IMR-90 (cell line): ENCODE measurements at regions not wholly inside any gene's neighbourhood (a gene's known extent, or its start where the extent isn't known, plus 50 kb on each side); places are given as distances from the start of the nearest gene placed in this dataset.

Experiments
- ATAC-seq: fragments of 200-7000 bp; cut with Tn5 transposase; 2 replicates; pipeline ENCODE4 v1.9.1; 2020; ENCODE audit warnings: low read depth, mild to moderate bottlenecking, moderate library complexity
- BruUV-seq: library from RNA; stranded (reverse); fragments of 400-500 nt; replicated peaks from 2 replicates; lab custom pipeline; 2021; lab: Mats Ljungman, UMichigan
- CTCF ChIA-PET: fragments of 300-600 bp; formaldehyde crosslinking; extraction: SDS; loops from one replicate; lab custom pipeline; 2021; ENCODE audit warnings: antibody characterized with exemption; lab: Yijun Ruan, JAX
- POLR2A ChIA-PET: fragments of 300-600 bp; sonication (Branson Sonifier 250); formaldehyde crosslinking; loops from one replicate; lab custom pipeline; 2022; ENCODE audit warnings: antibody characterized with exemption; ENCODE audit not compliant: unreplicated experiment; lab: Charles Lee
- DNase-seq: peaks from one replicate; pipeline ENCODE4 v3.0.0; 2013
- H2AFZ ChIP-seq: replicated peaks from 2 replicates; pipeline ENCODE3; 2013; ENCODE audit warnings: low read length, mild to moderate bottlenecking; ENCODE audit not compliant: poor library complexity
- H2AK5ac ChIP-seq: 2 replicates; pipeline ENCODE4 v1.6.1; 2013; ENCODE audit warnings: low read depth, low read length, inconsistent platforms
- H2AK9ac ChIP-seq: replicated peaks from 2 replicates; pipeline ENCODE3; 2013; ENCODE audit warnings: mild to moderate bottlenecking, low read depth, low read length, moderate library complexity; ENCODE audit not compliant: poor library complexity
- H2BK120ac ChIP-seq: 2 replicates; pipeline ENCODE4 v1.6.1; 2013; ENCODE audit warnings: low read depth, low read length, inconsistent platforms
- H2BK15ac ChIP-seq: 3 replicates; pipeline ENCODE4 v1.6.1; 2013; ENCODE audit warnings: low read depth, low read length, inconsistent platforms
- H2BK20ac ChIP-seq: 2 replicates; pipeline ENCODE4 v1.6.1; 2013; ENCODE audit warnings: low read depth, mild to moderate bottlenecking, inconsistent platforms, low read length, moderate library complexity
- H2BK5ac ChIP-seq: 2 replicates; pipeline ENCODE4 v1.6.1; 2013; ENCODE audit warnings: mild to moderate bottlenecking, low read depth, low read length, inconsistent platforms; ENCODE audit not compliant: poor library complexity, severe bottlenecking
- H3K14ac ChIP-seq: replicated peaks from 2 replicates; pipeline ENCODE4 v1.6.1; 2013; ENCODE audit warnings: low read depth, low read length, inconsistent platforms
- H3K18ac ChIP-seq: 2 replicates; pipeline ENCODE4 v1.6.1; 2013; ENCODE audit warnings: low read depth, low read length, control low read depth
- H3K23ac ChIP-seq: 2 replicates; pipeline ENCODE4 v1.6.1; 2013; ENCODE audit warnings: low read depth, low read length, inconsistent platforms
- H3K27ac ChIP-seq: 2 replicates; pipeline ENCODE4 v1.5.1; 2013; ENCODE audit warnings: mild to moderate bottlenecking, control low read depth, low read length; ENCODE audit not compliant: insufficient read depth
- H3K27me3 ChIP-seq: 2 replicates; pipeline ENCODE4 v1.6.1; 2013; ENCODE audit warnings: low read length; ENCODE audit not compliant: control insufficient read depth, insufficient read depth
- H3K36me3 ChIP-seq: 2 replicates; pipeline ENCODE4 v1.6.1; 2013; ENCODE audit warnings: low read length, mixed read lengths; ENCODE audit not compliant: control insufficient read depth, insufficient read depth
- H3K4ac ChIP-seq: 2 replicates; pipeline ENCODE4 v1.6.1; 2013; ENCODE audit warnings: low read depth, low read length, inconsistent platforms
- H3K4me1 ChIP-seq: 2 replicates; pipeline ENCODE4 v1.6.1; 2013; ENCODE audit warnings: low read length, mixed read lengths; ENCODE audit not compliant: control insufficient read depth, insufficient read depth
- H3K4me2 ChIP-seq: 2 replicates; pipeline ENCODE4 v1.6.1; 2013; ENCODE audit warnings: low read depth, mild to moderate bottlenecking, control low read depth, low read length, moderate library complexity
- H3K4me3 ChIP-seq: 2 replicates; pipeline ENCODE4 v1.5.1; 2013; ENCODE audit warnings: low read depth, mild to moderate bottlenecking, control low read depth, low read length, moderate library complexity; ENCODE audit not compliant: insufficient read depth
- H3K56ac ChIP-seq: 2 replicates; pipeline ENCODE4 v1.6.1; 2013; ENCODE audit warnings: low read length, inconsistent platforms; ENCODE audit not compliant: insufficient read depth; ENCODE audit errors: extremely low read depth
- H3K79me1 ChIP-seq, 2 experiments: 2 replicates each; pipeline ENCODE4 v1.6.1; 2013; ENCODE audit warnings: low read length in 2 of 2, inconsistent platforms in 1 of 2, low read depth in 1 of 2
- H3K9ac ChIP-seq: 2 replicates; pipeline ENCODE4 v1.6.1; 2013; ENCODE audit warnings: low read depth, low read length, control low read depth
- H3K9me1 ChIP-seq: 2 replicates; pipeline ENCODE4 v1.6.1; 2013; ENCODE audit warnings: low read length, inconsistent platforms; ENCODE audit not compliant: insufficient read depth
- H3K9me3 ChIP-seq: 2 replicates; pipeline ENCODE4 v1.6.1; 2013; ENCODE audit warnings: low read length; ENCODE audit not compliant: control insufficient read depth, insufficient read depth
- H4K20me1 ChIP-seq: 2 replicates; pipeline ENCODE4 v1.6.1; 2013; ENCODE audit warnings: low read length, inconsistent platforms; ENCODE audit not compliant: insufficient read depth
- H4K5ac ChIP-seq: 2 replicates; pipeline ENCODE4 v1.6.1; 2013; ENCODE audit warnings: mild to moderate bottlenecking, low read depth, low read length, control low read depth
- H4K8ac ChIP-seq, 2 experiments: 2 replicates each; pipeline ENCODE4 v1.6.1; 2013; ENCODE audit warnings: low read depth in 2 of 2, low read length in 2 of 2, control low read depth in 1 of 2, inconsistent platforms in 1 of 2
- H4K91ac ChIP-seq: 2 replicates; pipeline ENCODE4 v1.6.1; 2013; ENCODE audit warnings: low read depth, low read length, inconsistent platforms; ENCODE audit not compliant: insufficient read depth
- BHLHE40 ChIP-seq: fragments of 150-350 bp; IDR thresholded peaks from 2 replicates; pipeline ENCODE4 v1.6.1; 2016; ENCODE audit warnings: mild to moderate bottlenecking, low read depth, low read length
- CEBPB ChIP-seq: IDR thresholded peaks from 2 replicates; pipeline ENCODE4 v1.6.1; 2012; ENCODE audit warnings: low read depth, low read length, improper control_type of control experiment
- CHD1 ChIP-seq: IDR thresholded peaks from 2 replicates; pipeline ENCODE4 v1.6.1; 2012; ENCODE audit warnings: low read depth, low read length, improper control_type of control experiment
- ELK1 ChIP-seq: fragments of 150-350 bp; IDR thresholded peaks from 2 replicates; pipeline ENCODE4 v1.6.1; 2016; ENCODE audit warnings: low read depth, mild to moderate bottlenecking, low read length, moderate library complexity, borderline replicate concordance
- FOS ChIP-seq: fragments of 150-350 bp; IDR thresholded peaks from 2 replicates; pipeline ENCODE4 v1.6.1; 2016; ENCODE audit warnings: low read depth, low read length
- MAFK ChIP-seq: IDR thresholded peaks from 2 replicates; pipeline ENCODE4 v1.6.1; 2012; ENCODE audit warnings: low read depth, low read length, improper control_type of control experiment
- MAZ ChIP-seq: IDR thresholded peaks from 2 replicates; pipeline ENCODE4 v1.6.1; 2012; ENCODE audit warnings: low read depth, mild to moderate bottlenecking, low read length, improper control_type of control experiment, moderate library complexity, borderline replicate concordance
- NFE2L2 ChIP-seq: fragments of 150-350 bp; IDR thresholded peaks from 2 replicates; pipeline ENCODE4 v1.6.1; 2016; ENCODE audit warnings: low read depth, mild to moderate bottlenecking, low read length
- POLR2A ChIP-seq: IDR thresholded peaks from 2 replicates; pipeline ENCODE4 v1.6.1; 2012; ENCODE audit warnings: mild to moderate bottlenecking, low read depth, low read length
- RAD21 ChIP-seq: IDR thresholded peaks from 2 replicates; pipeline ENCODE4 v1.6.1; 2012; ENCODE audit warnings: low read length, improper control_type of control experiment
- RCOR1 ChIP-seq: IDR thresholded peaks from 2 replicates; pipeline ENCODE4 v1.6.1; 2012; ENCODE audit warnings: mild to moderate bottlenecking, low read length, improper control_type of control experiment; ENCODE audit not compliant: insufficient replicate concordance
- RFX5 ChIP-seq: IDR thresholded peaks from 2 replicates; pipeline ENCODE4 v1.8.0; 2012; ENCODE audit warnings: low read depth, mild to moderate bottlenecking, low read length, moderate library complexity
- SMC3 ChIP-seq: fragments of 150-350 bp; IDR thresholded peaks from 2 replicates; pipeline ENCODE4 v1.6.1; 2016; ENCODE audit warnings: low read depth, mild to moderate bottlenecking, antibody characterized with exemption, low read length, moderate library complexity
- USF2 ChIP-seq: fragments of 150-350 bp; IDR thresholded peaks from 2 replicates; pipeline ENCODE4 v1.6.1; 2017; ENCODE audit warnings: mild to moderate bottlenecking, antibody characterized with exemption, low read length, low read depth
- WGBS, 2 experiments: methylation state at CpG; one replicate each; pipeline versions ENCODE4 v1.1.5 to v1.1.7; 2013; ENCODE audit warnings: missing lambda C conversion rate in 2 of 2; ENCODE audit not compliant: insufficient read length in 1 of 2; ENCODE audit errors: extremely low coverage in 2 of 2; 5-methylcytosine and 5-hydroxymethylcytosine counted together
- dilution Hi-C: fragments of 300-500 bp; cut with HindIII; formaldehyde crosslinking; loops from one replicate; pipeline ENCODE4 v1.14.3; 2018; ENCODE audit warnings: low sequenced_read_pairs; ENCODE audit not compliant: unreplicated experiment
- in situ Hi-C: fragments of 300-500 bp; cut with MboI; formaldehyde crosslinking; loops from 3 replicates; pipeline ENCODE4 v1.14.3; 2019; ENCODE audit warnings: low sequenced_read_pairs, inconsistent platforms, mixed read lengths
- intact Hi-C: fragments of 100-400 bp; cut with micrococcal nuclease; formaldehyde crosslinking; loops from 2 replicates; pipeline ENCODE4 v1.10.0; 2022
- TF ChIP-seq, protein P1 (sequence below): conservative IDR thresholded peaks from 2 replicates; pipeline ENCODE4 v1.5.1; 2012; ENCODE audit warnings: mild to moderate bottlenecking, low read depth, low read length, improper control_type of control experiment

- intact Hi-C loops (no loop called here), dilution Hi-C loops (no loop called here)
- no peak for ATAC-seq
Observed at GRCh38 chr18:67455890-67456501, 60.5 kb downstream of the DSEL start.

More at GRCh38 chr18:67455890-67456501, 60.5 kb downstream of the DSEL start:
- Histone ChIP-seq H3K18ac (no peak overlapping the region), H3K27me3 (no peaks in the 10 kb centered on the region), H3K27ac (no peak overlapping the region), H3K14ac (no peak overlapping the region), H4K20me1 (no peaks in the 10 kb centered on the region), H2BK15ac (no peak overlapping the region), H2AFZ (no peak overlapping the region), H2AK5ac (no peak overlapping the region), H2AK9ac (no peak overlapping the region), H2BK20ac (no peak overlapping the region), H3K4me2 (no peak overlapping the region), H3K4me3 (no peak overlapping the region), H3K36me3 (no peaks in the 10 kb centered on the region), H2BK120ac (no peak overlapping the region), H3K56ac (no peak overlapping the region), H3K23ac (no peak overlapping the region), H3K9me1 (no peaks in the 10 kb centered on the region), H3K4ac (no peak overlapping the region), H4K91ac (no peak overlapping the region), H3K79me1 (no peaks in the 10 kb centered on the region), H4K8ac (no peak overlapping the region), H3K9ac (no peak overlapping the region), H3K9me3 (no peaks in the 10 kb centered on the region), H2BK5ac (no peak overlapping the region), H4K5ac (no peak overlapping the region), H3K4me1 (no peaks in the 10 kb centered on the region)
- no peak for DNase-seq
- ChIA-PET POLR2A (no interaction called here), CTCF (no interaction called here)
- no CpG with 5 or more reads among the region's 6 CpGs for WGBS, 2 experiments
- in situ Hi-C loops: no loop called here
- no TSS peak for BruUV-seq
- no peak for TF ChIP-seq CHD1
- no peak for TF ChIP-seq MAZ
- TF ChIP-seq USF2: no peak
- TF ChIP-seq SMC3: no peak
- TF ChIP-seq POLR2A: no peak
- TF ChIP-seq NFE2L2: no peak
- TF ChIP-seq BHLHE40: no peak
- TF ChIP-seq CEBPB: no peak
- TF ChIP-seq ELK1: no peak
- TF ChIP-seq FOS: no peak
- TF ChIP-seq RAD21: no peak
- TF ChIP-seq, protein P1, sequence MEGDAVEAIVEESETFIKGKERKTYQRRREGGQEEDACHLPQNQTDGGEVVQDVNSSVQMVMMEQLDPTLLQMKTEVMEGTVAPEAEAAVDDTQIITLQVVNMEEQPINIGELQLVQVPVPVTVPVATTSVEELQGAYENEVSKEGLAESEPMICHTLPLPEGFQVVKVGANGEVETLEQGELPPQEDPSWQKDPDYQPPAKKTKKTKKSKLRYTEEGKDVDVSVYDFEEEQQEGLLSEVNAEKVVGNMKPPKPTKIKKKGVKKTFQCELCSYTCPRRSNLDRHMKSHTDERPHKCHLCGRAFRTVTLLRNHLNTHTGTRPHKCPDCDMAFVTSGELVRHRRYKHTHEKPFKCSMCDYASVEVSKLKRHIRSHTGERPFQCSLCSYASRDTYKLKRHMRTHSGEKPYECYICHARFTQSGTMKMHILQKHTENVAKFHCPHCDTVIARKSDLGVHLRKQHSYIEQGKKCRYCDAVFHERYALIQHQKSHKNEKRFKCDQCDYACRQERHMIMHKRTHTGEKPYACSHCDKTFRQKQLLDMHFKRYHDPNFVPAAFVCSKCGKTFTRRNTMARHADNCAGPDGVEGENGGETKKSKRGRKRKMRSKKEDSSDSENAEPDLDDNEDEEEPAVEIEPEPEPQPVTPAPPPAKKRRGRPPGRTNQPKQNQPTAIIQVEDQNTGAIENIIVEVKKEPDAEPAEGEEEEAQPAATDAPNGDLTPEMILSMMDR: no peak
- no peak for TF ChIP-seq RFX5
- TF ChIP-seq RCOR1: no peak
- no peak for TF ChIP-seq MAFK
